Tibial nerve (tissue), 4 donors: ENCODE measurements at regions not wholly inside any gene's neighbourhood (a gene's known extent, or its start where the extent isn't known, plus 50 kb on each side); places are given as distances from the start of the nearest gene placed in this dataset.
"Not testable (repeated sequence)": the region's sequence is repeated elsewhere in the genome, so short reads cannot be mapped to it uniquely, and the experiment has no call there.

Experiments used
- DNase-seq, 2 donors: peaks; one replicate each; pipeline ENCODE4 v3.0.0-alpha.2; 2019; ENCODE audit warnings: low spot score in 2 of 2
- H3K27ac ChIP-seq, 4 donors: fragments of 200-600 bp; sonication (generic) in 3 of 4; one replicate each; pipeline ENCODE4 v1.5.1; 2017 to 2019; ENCODE audit warnings: mild to moderate bottlenecking in 1 of 4
- H3K27me3 ChIP-seq, 2 donors: fragments of 200-600 bp; sonication (generic) in 1 of 2; one replicate each; pipeline versions ENCODE4 v1.5.1 to v1.6.0; 2017 to 2019
- H3K36me3 ChIP-seq, 3 donors: fragments of 200-600 bp; sonication (generic); one replicate each; pipeline ENCODE4 v1.5.1; 2018 to 2019
- H3K4me1 ChIP-seq, 4 donors: fragments of 200-600 bp; sonication (generic) in 3 of 4; one replicate each; pipeline ENCODE4 v1.5.1; 2017 to 2019
- H3K4me3 ChIP-seq, 4 donors: fragments of 200-600 bp; sonication (generic) in 3 of 4; one replicate each; pipeline ENCODE4 v1.5.1; 2017 to 2019; ENCODE audit warnings: mild to moderate bottlenecking in 1 of 4, moderate library complexity in 1 of 4
- H3K9me3 ChIP-seq, 4 donors: fragments of 200-600 bp; sonication (generic) in 3 of 4; one replicate each; pipeline ENCODE4 v1.5.1; 2017 to 2019
- EP300 ChIP-seq, 2 donors: sonication (generic); formaldehyde crosslinking; IDR thresholded peaks; one replicate each; pipeline ENCODE4 v1.6.1; 2017; ENCODE audit warnings: antibody characterized with exemption in 2 of 2, mild to moderate bottlenecking in 1 of 2
- POLR2A ChIP-seq, 2 donors: fragments of 450-650 bp; IDR thresholded peaks; one replicate each; pipeline ENCODE4 v1.6.1; 2017; ENCODE audit warnings: antibody characterized with exemption in 2 of 2, mild to moderate bottlenecking in 2 of 2, moderate library complexity in 2 of 2
- WGBS, 2 donors: methylation state at CpG; one replicate each; pipeline ENCODE4 v1.1.5; 2018; 5-methylcytosine and 5-hydroxymethylcytosine counted together
- TF ChIP-seq, protein P1 (sequence below), 5 experiments: fragments of 200-600 bp in 3 of 5; fragments of 450-650 bp in 2 of 5; sonication (generic) in 3 of 5; IDR thresholded peaks; one replicate each; pipeline ENCODE4 v1.5.1; 2016 to 2019; ENCODE audit warnings: antibody characterized with exemption in 5 of 5, mild to moderate bottlenecking in 3 of 5, moderate library complexity in 2 of 5

DNA sequence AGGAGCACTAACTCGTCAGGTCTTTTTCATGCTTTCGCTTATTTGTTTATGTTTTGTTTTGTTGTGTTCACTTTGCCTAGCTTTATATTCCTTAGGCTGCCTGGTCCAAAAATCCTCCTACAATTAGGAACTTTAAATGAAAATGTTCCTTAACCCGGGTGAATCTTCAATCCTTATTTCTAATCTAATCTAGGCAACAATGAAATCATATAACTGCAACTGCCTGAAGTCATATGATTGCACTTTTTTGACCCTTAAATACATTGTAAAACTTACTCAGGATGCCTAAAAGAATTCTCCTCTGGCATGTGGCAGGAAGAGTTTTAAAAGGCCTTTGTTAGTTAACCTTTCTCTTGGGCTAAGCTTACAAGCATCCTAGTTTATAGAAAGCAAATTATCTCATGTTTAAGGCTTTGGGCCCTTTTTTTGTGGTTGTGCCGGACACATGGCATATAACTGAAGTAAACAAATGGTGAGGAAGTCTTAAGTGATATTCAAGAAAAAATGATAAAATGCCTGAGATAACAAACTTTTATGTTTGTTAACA lies 279.4 kb downstream of the FAT4 start:
- Histone ChIP-seq H3K9me3 (no peaks in the 10 kb centered on the region), H3K4me3 (no peak overlapping the region), H3K4me1 (no peaks in the 10 kb centered on the region), H3K36me3 (no peaks in the 10 kb centered on the region), H3K27me3 (no peaks in the 10 kb centered on the region), H3K27ac (no peak overlapping the region)
- no peak for DNase-seq
- 70 to 75% methylated on average over 4 of the region's 4 CpGs for WGBS, 2 donors
- TF ChIP-seq EP300 (IDR thresholded peaks at IDR 0.05) = no peak
- TF ChIP-seq, protein P1, sequence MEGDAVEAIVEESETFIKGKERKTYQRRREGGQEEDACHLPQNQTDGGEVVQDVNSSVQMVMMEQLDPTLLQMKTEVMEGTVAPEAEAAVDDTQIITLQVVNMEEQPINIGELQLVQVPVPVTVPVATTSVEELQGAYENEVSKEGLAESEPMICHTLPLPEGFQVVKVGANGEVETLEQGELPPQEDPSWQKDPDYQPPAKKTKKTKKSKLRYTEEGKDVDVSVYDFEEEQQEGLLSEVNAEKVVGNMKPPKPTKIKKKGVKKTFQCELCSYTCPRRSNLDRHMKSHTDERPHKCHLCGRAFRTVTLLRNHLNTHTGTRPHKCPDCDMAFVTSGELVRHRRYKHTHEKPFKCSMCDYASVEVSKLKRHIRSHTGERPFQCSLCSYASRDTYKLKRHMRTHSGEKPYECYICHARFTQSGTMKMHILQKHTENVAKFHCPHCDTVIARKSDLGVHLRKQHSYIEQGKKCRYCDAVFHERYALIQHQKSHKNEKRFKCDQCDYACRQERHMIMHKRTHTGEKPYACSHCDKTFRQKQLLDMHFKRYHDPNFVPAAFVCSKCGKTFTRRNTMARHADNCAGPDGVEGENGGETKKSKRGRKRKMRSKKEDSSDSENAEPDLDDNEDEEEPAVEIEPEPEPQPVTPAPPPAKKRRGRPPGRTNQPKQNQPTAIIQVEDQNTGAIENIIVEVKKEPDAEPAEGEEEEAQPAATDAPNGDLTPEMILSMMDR (IDR thresholded peaks at IDR 0.05) = no peak

DNA sequence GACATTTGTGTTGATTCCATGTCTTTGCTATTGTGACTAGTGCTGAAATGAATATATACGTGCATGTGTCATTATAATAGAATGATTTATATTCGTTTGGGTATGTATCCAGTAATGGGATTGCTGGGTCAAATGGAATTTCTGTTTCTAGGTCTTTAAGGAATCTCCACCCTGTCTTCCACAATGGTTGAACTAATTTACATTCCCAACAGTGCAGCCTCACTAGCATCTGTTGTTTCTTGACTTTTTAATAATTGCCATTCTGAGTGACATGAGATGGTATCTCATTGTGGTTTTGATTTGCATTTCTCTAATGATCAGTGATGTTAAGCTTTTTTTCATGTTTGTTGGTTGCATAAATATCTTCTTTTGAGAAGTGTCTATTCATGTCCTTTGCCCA lies 291.2 kb downstream of the FAT4 start:
- H3K27me3 ChIP-seq, H3K9me3 ChIP-seq, H3K4me1 ChIP-seq, H3K4me3 ChIP-seq, H3K36me3 ChIP-seq, H3K27ac ChIP-seq, DNase-seq: not testable (repeated sequence)
- WGBS, 2 donors = 83 to 86% methylated on average over 2 of the region's 2 CpGs

DNA sequence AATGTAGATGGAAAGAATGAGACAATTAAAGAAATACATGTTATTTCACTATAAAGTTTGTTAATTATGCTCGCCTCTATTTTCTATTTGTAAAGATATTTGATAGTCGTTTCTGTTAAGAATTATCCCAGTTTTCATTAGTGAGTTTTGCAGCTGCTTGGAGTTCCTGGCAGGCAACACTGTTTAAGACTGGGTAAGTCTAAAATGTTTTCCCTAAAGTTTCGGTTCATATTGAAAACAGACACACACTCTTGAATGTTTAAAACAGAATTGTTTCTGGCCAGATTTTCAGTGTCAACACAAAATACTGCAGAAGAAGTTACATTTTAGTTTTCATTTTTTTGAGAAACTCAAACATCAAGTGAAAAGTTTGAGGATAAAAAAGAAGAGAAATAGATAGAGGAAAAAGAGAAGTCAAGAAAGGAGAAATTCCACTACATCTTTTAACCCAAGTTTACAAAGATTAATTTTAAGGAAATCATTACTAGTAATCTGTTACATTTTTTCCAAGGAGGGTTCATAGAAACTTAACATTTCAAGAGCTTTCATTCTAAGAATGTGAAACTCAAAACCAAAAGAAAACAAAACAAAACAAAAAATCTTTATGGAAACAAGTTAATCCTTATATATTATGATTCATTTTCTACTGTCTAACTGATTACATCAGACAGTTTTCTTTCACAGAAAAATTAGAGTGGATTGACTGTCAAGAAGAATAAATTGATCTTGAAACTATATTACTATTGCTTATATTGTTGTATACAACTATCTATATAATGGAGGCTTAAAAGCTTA lies 305.5 kb downstream of the FAT4 start:
- H3K4me3 ChIP-seq = no peak overlapping the region
- DNase-seq = no peak
- 24% methylated on average over 3 of the region's 3 CpGs for WGBS, 2 donors
- no peaks in the 10 kb centered on the region for H3K36me3 ChIP-seq
- no peaks in the 10 kb centered on the region for H3K27me3 ChIP-seq
- TF ChIP-seq, protein P1 (IDR thresholded peaks at IDR 0.05) = no peak
- TF ChIP-seq EP300 (IDR thresholded peaks at IDR 0.05) = no peak
- no peak for TF ChIP-seq POLR2A (IDR thresholded peaks at IDR 0.05)
- H3K9me3 ChIP-seq = no peaks in the 10 kb centered on the region
- H3K27ac ChIP-seq = peak overlapping the region in 1 of 4 donors; percentile 20
- H3K4me1 ChIP-seq = peaks cover 0 to 6% (median 0%) of the 10 kb centered on the region in 4 donors

DNA sequence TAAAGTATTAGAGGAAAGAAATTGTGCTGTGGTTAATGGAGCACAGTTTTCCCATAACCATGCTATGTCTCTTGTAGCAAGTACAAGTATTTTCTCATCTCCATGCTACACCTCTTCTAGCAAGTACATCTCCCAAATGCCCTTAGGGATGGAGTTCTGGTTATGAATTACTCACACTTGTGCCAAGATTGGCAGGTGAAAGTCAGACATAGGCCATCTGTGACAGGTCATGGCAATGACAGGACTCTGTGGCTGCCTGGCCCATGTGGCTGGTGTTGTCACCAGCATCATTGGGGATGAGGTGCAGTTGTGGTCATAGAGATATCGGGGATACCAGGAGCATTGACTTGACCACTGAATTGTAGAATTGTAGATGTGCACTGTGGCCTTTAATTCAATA lies 310.2 kb downstream of the FAT4 start:
- H3K27me3 ChIP-seq = no peaks in the 10 kb centered on the region
- no peaks in the 10 kb centered on the region for H3K36me3 ChIP-seq
- WGBS, 2 donors = 86 to 94% methylated on average over 1 of the region's 1 CpG
- H3K4me1 ChIP-seq = no peaks in the 10 kb centered on the region
- H3K27ac ChIP-seq = no peak overlapping the region
- DNase-seq = no peak
- no peaks in the 10 kb centered on the region for H3K9me3 ChIP-seq
- no peak for TF ChIP-seq EP300 (IDR thresholded peaks at IDR 0.05)
- TF ChIP-seq POLR2A (IDR thresholded peaks at IDR 0.05) = no peak
- TF ChIP-seq, protein P1 (IDR thresholded peaks at IDR 0.05) = no peak
- no peak overlapping the region for H3K4me3 ChIP-seq

- Histone ChIP-seq H3K4me1 (no peaks in the 10 kb centered on the region), H3K27me3 (no peaks in the 10 kb centered on the region), H3K9me3 (no peaks in the 10 kb centered on the region), H3K36me3 (no peaks in the 10 kb centered on the region), H3K4me3 (no peak overlapping the region), H3K27ac (no peak overlapping the region)
- TF ChIP-seq POLR2A (IDR thresholded peaks at IDR 0.05) = no peak
- TF ChIP-seq EP300 (IDR thresholded peaks at IDR 0.05) = no peak
- TF ChIP-seq, protein P1 (IDR thresholded peaks at IDR 0.05) = no peak
- DNase-seq = no peak
- WGBS, 2 donors = 62 to 69% methylated on average over 1 of the region's 1 CpG
Measured at GRCh38 chr4:125626946-125627345, 312.2 kb downstream of the FAT4 start.
